ENCODE measurements at regions not wholly inside any gene's neighbourhood (a gene's known extent, or its start where the extent isn't known, plus 50 kb on each side); places are given as distances from the start of the nearest gene placed in this dataset.

DNA sequence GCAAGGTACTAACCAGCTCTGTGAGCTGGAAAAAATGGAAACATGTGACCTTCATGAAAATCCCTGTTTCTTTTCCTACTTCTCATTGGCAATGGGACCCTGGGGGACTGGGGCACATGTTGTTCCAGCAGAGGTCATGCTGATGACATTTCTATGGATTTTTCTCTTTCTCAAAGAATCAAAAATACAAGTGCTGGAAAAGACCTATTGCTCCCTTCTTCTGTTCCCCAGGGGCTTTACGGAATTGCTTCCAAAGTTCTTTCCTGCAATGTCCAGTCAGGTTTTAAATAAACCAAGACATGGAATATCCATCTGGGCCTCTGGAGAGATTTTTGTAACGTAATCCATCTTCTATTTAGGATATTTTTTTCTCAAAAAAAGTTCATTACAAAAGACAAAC lies 1006.1 kb upstream of the CELF4 start:
- Histone ChIP-seq H3K4me3 (no peak overlapping the region), H3K9me3 (peaks cover 54% of the 10 kb centered on the region), H4K20me1 (no peaks in the 10 kb centered on the region), H3K9ac (no peak overlapping the region), H3K27ac (no peak overlapping the region), H3K27me3 (no peaks in the 10 kb centered on the region), H3K36me3 (0 out of 2 replicates have a peak, but pooled peaks cover 3% of the 10 kb centered on the region), H3K4me2 (no peak overlapping the region), H3K4me1 (peaks cover 35% of the 10 kb centered on the region)
- TF ChIP-seq Cebpa-rat (IDR thresholded peaks at IDR 0.05), result no peak

DNA sequence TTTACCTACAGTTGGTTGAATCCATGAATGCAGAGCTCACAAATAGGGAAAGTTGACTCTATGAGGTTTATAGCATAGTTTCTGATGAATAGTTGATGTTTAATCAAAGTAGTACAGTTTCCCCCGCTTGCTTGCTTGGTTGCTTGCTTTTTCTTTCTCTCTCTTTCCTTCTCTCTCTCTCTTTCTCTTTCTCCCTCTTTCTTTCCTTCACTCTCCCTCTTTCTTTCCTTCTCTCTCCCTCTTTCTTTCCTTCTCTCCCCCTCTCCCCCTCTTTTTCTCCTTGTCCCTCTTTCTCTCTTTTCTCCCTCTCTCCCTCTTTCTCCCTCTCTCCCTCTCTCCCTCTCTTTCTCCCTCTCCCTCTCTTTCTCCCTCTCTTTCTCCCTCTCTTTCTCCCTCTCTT lies 999.9 kb upstream of the CELF4 start:
- no peak for TF ChIP-seq Cebpa-rat (IDR thresholded peaks at IDR 0.05)
- Histone ChIP-seq H3K9me3 (peaks cover 70% of the 10 kb centered on the region), H4K20me1 (no peaks in the 10 kb centered on the region), H3K4me1 (peaks cover 30% of the 10 kb centered on the region), H3K4me3 (no peak overlapping the region), H3K36me3 (no peaks in the 10 kb centered on the region; the same call in 1 of the 2 replicates), H3K27ac (no peak overlapping the region), H3K27me3 (no peaks in the 10 kb centered on the region), H3K9ac (no peak overlapping the region), H3K4me2 (no peak overlapping the region)

DNA sequence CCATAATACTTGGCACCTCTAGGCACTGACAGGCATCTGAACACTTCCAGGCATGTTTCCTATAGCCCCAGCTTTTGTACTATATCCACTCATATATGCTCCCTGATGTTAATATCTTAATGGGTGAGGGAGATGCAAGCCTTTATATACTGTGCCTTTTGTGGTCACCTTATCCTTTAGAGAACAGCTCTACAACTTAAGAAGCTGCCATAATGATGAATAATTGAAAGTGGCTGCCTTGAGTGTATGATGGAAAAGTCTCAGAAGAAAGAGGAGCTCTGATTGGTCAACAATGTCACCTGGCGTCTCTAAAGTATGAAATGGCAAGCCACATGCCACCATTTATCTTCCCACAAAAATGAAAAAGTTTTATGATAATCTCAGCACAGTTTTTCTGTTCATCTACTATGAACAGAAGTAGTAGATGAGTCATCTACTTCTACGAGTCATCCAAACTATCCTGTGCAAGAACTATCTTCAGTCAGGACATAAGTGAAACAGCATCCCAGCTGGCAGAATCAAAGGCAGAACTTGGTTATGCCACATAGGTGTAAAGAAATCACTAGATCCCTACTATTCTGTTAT lies 997.9 kb upstream of the CELF4 start:
- H3K9ac ChIP-seq, result no peak overlapping the region
- no peak overlapping the region for H3K4me3 ChIP-seq
- H4K20me1 ChIP-seq, result no peaks in the 10 kb centered on the region
- H3K27ac ChIP-seq, result no peak overlapping the region
- H3K9me3 ChIP-seq, result peaks cover 66% of the 10 kb centered on the region
- TF ChIP-seq Cebpa-rat (IDR thresholded peaks at IDR 0.05), result no peak
- H3K36me3 ChIP-seq, result no peaks in the 10 kb centered on the region; the same call in 1 of the 2 replicates
- no peaks in the 10 kb centered on the region for H3K27me3 ChIP-seq
- peaks cover 25% of the 10 kb centered on the region for H3K4me1 ChIP-seq
- no peak overlapping the region for H3K4me2 ChIP-seq

DNA sequence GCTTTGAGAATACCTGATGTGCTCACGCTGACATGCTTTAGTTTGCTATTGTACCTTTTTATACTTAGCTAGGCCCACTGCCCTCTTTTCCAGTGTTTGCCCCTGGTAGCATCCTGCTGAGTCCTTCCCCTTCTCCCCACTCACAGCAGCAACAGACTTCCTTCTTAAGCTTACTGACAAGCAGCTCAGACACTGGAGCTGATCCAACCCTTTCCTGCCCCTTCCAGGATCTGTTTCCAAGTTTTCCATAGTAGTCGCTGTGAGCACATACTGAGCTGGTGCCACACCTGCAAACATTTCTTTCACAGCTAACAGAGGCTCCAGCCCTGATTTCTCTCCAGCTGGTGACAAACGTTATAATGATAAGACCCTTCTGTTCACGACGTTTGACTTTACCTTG lies 991.4 kb upstream of the CELF4 start:
- no peaks in the 10 kb centered on the region for H3K27me3 ChIP-seq
- H3K27ac ChIP-seq, result no peak overlapping the region
- H3K9me3 ChIP-seq, result peaks cover 30% of the 10 kb centered on the region
- no peak overlapping the region for H3K4me2 ChIP-seq
- H3K9ac ChIP-seq, result no peak overlapping the region
- no peak overlapping the region for H3K4me3 ChIP-seq
- no peaks in the 10 kb centered on the region for H4K20me1 ChIP-seq
- H3K36me3 ChIP-seq, result no peaks in the 10 kb centered on the region; the same call in 1 of the 2 replicates
- H3K4me1 ChIP-seq, result no peaks in the 10 kb centered on the region
- no peak for TF ChIP-seq Cebpa-rat (IDR thresholded peaks at IDR 0.05)

DNA sequence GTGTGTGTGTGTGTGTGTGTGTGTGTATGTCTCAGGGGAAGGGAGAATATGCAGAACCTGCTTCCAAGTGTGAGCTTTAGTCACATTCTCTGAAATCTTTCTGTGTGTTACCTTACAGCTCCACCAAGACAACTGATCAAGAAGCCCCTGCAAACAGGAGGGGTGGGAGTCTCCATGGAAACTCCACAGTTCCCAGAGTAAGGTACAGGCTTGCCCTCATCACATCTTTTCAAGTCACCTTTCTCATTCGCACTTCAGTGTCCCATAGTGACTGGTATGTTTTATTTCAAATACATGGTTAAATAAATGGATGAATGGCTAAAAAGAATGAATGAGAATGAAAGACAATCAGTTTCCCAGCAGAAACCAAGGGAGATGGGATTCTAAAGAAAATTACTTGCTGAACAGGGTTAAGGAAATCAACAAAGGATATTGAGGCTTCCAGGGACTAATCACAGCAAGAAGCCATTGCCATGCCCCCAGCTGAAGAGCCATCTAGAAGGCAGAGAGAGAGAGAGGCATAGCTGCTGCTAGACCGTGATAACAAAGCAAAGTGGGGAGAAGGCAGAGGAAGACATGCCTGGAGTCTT lies 987.2 kb upstream of the CELF4 start:
- Histone ChIP-seq H3K9ac (no peak overlapping the region), H4K20me1 (no peaks in the 10 kb centered on the region), H3K4me1 (no peaks in the 10 kb centered on the region), H3K36me3 (no peaks in the 10 kb centered on the region), H3K9me3 (peaks cover 17% of the 10 kb centered on the region; the same call in 1 of the 2 replicates), H3K4me3 (no peak overlapping the region), H3K27ac (no peak overlapping the region), H3K27me3 (no peaks in the 10 kb centered on the region), H3K4me2 (no peak overlapping the region)
- no peak for TF ChIP-seq Cebpa-rat (IDR thresholded peaks at IDR 0.05)

DNA sequence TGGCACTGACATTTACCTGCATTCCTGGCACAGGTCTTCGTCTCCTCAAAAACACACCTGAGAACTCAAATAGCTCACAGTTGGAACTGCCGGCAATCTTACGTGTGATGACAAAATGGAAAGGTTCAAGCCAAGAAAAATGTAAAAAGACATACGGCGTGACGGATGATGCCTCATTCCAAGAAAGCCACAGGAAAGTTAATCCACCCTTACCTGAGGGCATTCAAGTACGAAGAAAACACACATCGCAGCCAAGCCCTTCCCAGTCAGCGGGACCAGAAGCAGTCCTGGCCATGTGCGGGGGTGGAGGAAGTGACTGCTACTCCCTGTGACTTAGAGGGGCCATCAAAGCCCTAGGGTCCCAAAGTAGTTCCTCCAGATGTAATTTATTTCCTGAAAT lies 986.3 kb upstream of the CELF4 start:
- Histone ChIP-seq H3K9me3 (peaks cover 17% of the 10 kb centered on the region; the same call in 1 of the 2 replicates), H4K20me1 (no peaks in the 10 kb centered on the region), H3K27ac (no peak overlapping the region), H3K9ac (no peak overlapping the region), H3K4me2 (no peak overlapping the region), H3K4me3 (no peak overlapping the region), H3K36me3 (no peaks in the 10 kb centered on the region), H3K4me1 (no peaks in the 10 kb centered on the region), H3K27me3 (no peaks in the 10 kb centered on the region)
- no peak for TF ChIP-seq Cebpa-rat (IDR thresholded peaks at IDR 0.05)

DNA sequence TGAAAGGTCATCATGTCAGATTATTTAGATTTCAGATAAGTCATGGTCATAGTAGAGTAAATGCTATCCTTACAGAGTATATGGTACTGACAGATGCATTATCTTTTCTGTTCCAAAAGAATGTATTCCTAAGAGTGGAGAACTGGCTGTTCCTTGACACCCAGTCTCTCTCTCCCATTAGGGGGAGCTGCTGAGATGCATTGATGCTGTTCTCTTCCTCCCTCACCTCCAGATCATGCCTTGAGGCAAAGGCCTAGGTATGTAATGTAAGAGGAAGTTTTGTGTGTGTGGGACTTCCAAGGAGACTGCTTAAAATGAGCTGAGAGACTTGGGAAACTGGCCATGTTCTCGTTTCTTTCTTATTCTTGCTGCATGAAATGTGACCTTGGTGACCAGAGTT lies 979.5 kb upstream of the CELF4 start:
- no peaks in the 10 kb centered on the region for H3K27me3 ChIP-seq
- no peak for TF ChIP-seq Cebpa-rat (IDR thresholded peaks at IDR 0.05)
- no peak overlapping the region for H3K9ac ChIP-seq
- no peak overlapping the region for H3K4me3 ChIP-seq
- peaks cover 19% of the 10 kb centered on the region for H3K9me3 ChIP-seq
- no peak overlapping the region for H3K4me2 ChIP-seq
- no peaks in the 10 kb centered on the region for H4K20me1 ChIP-seq
- no peaks in the 10 kb centered on the region for H3K36me3 ChIP-seq
- H3K27ac ChIP-seq, result no peak overlapping the region
- H3K4me1 ChIP-seq, result peaks cover 7% of the 10 kb centered on the region; the same call in 1 of the 2 replicates

DNA sequence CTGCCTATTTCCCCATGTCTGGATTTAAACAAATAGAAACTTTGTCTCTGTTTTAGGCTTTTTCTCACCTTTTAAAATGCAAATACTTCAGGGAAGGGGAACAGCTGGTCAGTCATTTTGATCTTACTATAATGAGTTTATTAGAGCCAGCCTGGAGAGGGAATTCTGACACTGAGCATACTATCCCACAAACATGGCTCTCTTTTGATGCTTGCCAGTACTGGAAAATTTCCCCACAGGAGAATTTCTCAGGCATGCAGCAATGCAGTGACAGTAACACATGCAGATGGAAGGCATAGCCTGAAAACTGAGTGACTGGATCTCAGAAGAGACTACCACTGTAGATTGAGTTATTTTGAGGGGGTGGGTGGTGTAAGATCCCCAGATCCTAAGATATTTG lies 974.3 kb upstream of the CELF4 start:
- Histone ChIP-seq H3K4me2 (peak overlapping the region; percentile 28), H3K27me3 (no peaks in the 10 kb centered on the region), H3K27ac (no peak overlapping the region), H4K20me1 (no peaks in the 10 kb centered on the region), H3K4me1 (peaks cover 23% of the 10 kb centered on the region), H3K9me3 (peaks cover 33% of the 10 kb centered on the region), H3K9ac (no peak overlapping the region), H3K4me3 (no peak overlapping the region), H3K36me3 (no peaks in the 10 kb centered on the region)
- no peak for TF ChIP-seq Cebpa-rat (IDR thresholded peaks at IDR 0.05)

DNA sequence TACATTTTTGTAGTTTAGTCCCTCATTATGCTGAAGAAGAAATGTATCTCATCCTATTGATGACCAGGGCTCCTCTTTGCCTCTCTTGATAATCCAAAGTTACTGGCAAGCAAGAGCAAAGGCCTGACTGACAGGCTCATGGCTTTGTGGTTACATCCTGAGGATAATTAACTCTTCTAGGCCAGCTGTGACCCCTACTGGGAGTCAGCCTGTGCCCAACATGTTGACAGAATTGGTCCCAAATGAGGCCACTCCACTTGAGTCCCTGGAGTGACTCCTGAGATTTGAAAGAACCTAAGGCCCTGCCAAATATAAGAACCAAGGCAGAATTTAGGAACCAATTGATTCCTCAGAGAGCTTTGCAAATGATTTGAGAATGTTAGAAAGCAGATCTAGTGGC lies 973.8 kb upstream of the CELF4 start:
- Histone ChIP-seq H4K20me1 (no peaks in the 10 kb centered on the region), H3K9ac (no peak overlapping the region), H3K27ac (no peak overlapping the region), H3K4me1 (peaks cover 23% of the 10 kb centered on the region), H3K4me3 (no peak overlapping the region), H3K27me3 (no peaks in the 10 kb centered on the region), H3K36me3 (no peaks in the 10 kb centered on the region), H3K9me3 (peaks cover 35% of the 10 kb centered on the region), H3K4me2 (peak overlapping the region; percentile 28)
- TF ChIP-seq Cebpa-rat (IDR thresholded peaks at IDR 0.05), result no peak

DNA sequence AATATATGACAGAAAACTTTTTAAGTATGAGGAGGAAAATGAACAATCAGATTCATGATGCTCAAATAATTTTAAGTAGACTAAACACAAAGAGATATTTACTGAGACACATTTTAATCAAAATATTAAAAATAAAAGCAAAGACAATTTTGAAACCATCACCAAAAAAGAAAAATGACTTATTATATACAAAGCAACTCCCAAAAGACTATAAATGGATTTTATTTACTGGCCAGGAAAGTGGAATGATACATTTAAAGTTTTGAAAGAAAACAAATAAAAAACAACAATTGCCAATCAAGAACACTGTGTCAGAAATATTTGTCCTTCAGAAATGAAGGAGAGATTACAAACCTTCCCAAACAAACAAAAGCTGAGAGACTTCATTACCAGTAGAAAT lies 968.5 kb upstream of the CELF4 start:
- Histone ChIP-seq H3K9ac (no peak overlapping the region), H3K9me3 (peaks cover 37% of the 10 kb centered on the region), H3K27me3 (no peaks in the 10 kb centered on the region), H3K4me1 (peaks cover 7% of the 10 kb centered on the region), H3K4me2 (no peak overlapping the region), H4K20me1 (no peaks in the 10 kb centered on the region), H3K27ac (no peak overlapping the region), H3K4me3 (no peak overlapping the region), H3K36me3 (no peaks in the 10 kb centered on the region)
- no peak for TF ChIP-seq Cebpa-rat (IDR thresholded peaks at IDR 0.05)
